ENCODE measurements at regions not wholly inside any gene's neighbourhood (a gene's known extent, or its start where the extent isn't known, plus 50 kb on each side); places are given as distances from the start of the nearest gene placed in this dataset.
"Not testable (repeated sequence)": the region's sequence is repeated elsewhere in the genome, so short reads cannot be mapped to it uniquely, and the experiment has no call there.

GRCh38 chr1:192499061-192499581, 76.5 kb upstream of the RGS1 start:
- not testable (repeated sequence) for TF ChIP-seq CTCF, POLR2A (IDR thresholded peaks at IDR 0.05)
